ENCODE measurements at regions not wholly inside any gene's neighbourhood (a gene's known extent, or its start where the extent isn't known, plus 50 kb on each side); places are given as distances from the start of the nearest gene placed in this dataset.

DNA sequence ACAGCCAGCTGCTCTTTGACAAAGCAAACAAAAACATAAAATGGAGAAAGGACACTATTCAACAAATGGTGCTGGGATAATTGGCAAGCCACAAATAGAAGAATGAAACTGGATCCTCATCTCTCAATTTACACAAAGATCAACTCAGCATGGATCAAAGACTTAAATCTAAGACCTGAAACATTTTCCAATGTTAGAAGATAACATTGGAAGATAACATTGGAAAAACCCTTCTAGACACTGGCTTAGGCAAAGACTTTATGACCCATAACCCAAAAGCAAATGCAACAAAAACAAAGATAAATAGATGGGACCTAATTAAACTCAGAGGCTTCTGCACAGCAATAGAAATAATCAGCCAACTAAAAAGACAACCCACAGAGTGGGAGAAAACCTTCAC, 425.7 kb upstream of the SEMA3D start:
- H3K4me3 ChIP-seq (ENCODE audit: low read depth in 1 of 3, low read length in 3 of 3): no peak overlapping the region
- peaks cover 0 to 2% (median 0%) of the 10 kb centered on the region in 4 donors for H3K9me3 ChIP-seq (ENCODE audit: control insufficient read depth in 4 of 4, low read length in 3 of 4)
- H3K9ac ChIP-seq (ENCODE audit: low read depth in 1 of 2, low read length in 2 of 2): no peak overlapping the region
- no peaks in the 10 kb centered on the region for H3K36me3 ChIP-seq (ENCODE audit: control insufficient read depth in 4 of 4, insufficient read depth in 3 of 4, low read depth in 1 of 4, low read length in 3 of 4)
- H3K27ac ChIP-seq (ENCODE audit: low read depth in 1 of 2, low read length in 2 of 2): no peak overlapping the region
- TF ChIP-seq HNF4G (IDR thresholded peaks at IDR 0.05): no peak
- TF ChIP-seq, protein P1, sequence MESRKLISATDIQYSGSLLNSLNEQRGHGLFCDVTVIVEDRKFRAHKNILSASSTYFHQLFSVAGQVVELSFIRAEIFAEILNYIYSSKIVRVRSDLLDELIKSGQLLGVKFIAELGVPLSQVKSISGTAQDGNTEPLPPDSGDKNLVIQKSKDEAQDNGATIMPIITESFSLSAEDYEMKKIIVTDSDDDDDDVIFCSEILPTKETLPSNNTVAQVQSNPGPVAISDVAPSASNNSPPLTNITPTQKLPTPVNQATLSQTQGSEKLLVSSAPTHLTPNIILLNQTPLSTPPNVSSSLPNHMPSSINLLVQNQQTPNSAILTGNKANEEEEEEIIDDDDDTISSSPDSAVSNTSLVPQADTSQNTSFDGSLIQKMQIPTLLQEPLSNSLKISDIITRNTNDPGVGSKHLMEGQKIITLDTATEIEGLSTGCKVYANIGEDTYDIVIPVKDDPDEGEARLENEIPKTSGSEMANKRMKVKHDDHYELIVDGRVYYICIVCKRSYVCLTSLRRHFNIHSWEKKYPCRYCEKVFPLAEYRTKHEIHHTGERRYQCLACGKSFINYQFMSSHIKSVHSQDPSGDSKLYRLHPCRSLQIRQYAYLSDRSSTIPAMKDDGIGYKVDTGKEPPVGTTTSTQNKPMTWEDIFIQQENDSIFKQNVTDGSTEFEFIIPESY (IDR thresholded peaks at IDR 0.05): no peak
- no peak for TF ChIP-seq TAF1 (conservative IDR thresholded peaks at IDR 0.05)
- no peak for TF ChIP-seq YY1 (IDR thresholded peaks at IDR 0.05)
- H3K4me1 ChIP-seq (ENCODE audit: control insufficient read depth in 4 of 4, insufficient read depth in 4 of 4, low read length in 3 of 4): no peaks in the 10 kb centered on the region
- no peaks in the 10 kb centered on the region for H3K27me3 ChIP-seq (ENCODE audit: control insufficient read depth in 4 of 4, insufficient read depth in 4 of 4, low read length in 3 of 4)
- no peak for DNase-seq (ENCODE audit: low spot score)

DNA sequence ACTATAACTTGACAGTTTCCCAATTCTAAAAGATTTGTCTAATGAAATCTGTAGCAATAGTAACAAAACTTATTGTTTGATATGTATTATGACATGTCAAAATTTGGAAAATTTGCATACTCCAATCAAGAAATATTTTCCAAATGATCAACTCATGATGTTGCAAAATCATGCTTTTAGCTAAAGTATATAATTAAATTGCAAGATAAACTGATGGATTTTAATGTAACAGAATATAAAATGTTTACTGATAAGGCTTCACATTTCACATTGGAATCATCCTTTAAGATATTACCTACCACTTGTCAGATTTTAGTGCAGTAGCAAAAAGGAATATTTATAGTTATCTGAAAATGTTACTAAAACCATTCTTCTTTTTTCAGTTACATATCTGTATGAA, 421.9 kb upstream of the SEMA3D start:
- Histone ChIP-seq H3K27me3 (ENCODE audit: control insufficient read depth in 4 of 4, insufficient read depth in 4 of 4, low read length in 3 of 4) (peaks cover 0 to 1% (median 0%) of the 10 kb centered on the region in 4 donors), H3K9me3 (ENCODE audit: control insufficient read depth in 4 of 4, low read length in 3 of 4) (no peaks in the 10 kb centered on the region), H3K4me1 (ENCODE audit: control insufficient read depth in 4 of 4, insufficient read depth in 4 of 4, low read length in 3 of 4) (no peaks in the 10 kb centered on the region), H3K36me3 (ENCODE audit: control insufficient read depth in 4 of 4, insufficient read depth in 3 of 4, low read depth in 1 of 4, low read length in 3 of 4) (no peaks in the 10 kb centered on the region), H3K9ac (ENCODE audit: low read depth in 1 of 2, low read length in 2 of 2) (no peak overlapping the region), H3K4me3 (ENCODE audit: low read depth in 1 of 3, low read length in 3 of 3) (no peak overlapping the region), H3K27ac (ENCODE audit: low read depth in 1 of 2, low read length in 2 of 2) (no peak overlapping the region)
- no peak for TF ChIP-seq NR2F2 (IDR thresholded peaks at IDR 0.05)
- TF ChIP-seq, protein P2, sequence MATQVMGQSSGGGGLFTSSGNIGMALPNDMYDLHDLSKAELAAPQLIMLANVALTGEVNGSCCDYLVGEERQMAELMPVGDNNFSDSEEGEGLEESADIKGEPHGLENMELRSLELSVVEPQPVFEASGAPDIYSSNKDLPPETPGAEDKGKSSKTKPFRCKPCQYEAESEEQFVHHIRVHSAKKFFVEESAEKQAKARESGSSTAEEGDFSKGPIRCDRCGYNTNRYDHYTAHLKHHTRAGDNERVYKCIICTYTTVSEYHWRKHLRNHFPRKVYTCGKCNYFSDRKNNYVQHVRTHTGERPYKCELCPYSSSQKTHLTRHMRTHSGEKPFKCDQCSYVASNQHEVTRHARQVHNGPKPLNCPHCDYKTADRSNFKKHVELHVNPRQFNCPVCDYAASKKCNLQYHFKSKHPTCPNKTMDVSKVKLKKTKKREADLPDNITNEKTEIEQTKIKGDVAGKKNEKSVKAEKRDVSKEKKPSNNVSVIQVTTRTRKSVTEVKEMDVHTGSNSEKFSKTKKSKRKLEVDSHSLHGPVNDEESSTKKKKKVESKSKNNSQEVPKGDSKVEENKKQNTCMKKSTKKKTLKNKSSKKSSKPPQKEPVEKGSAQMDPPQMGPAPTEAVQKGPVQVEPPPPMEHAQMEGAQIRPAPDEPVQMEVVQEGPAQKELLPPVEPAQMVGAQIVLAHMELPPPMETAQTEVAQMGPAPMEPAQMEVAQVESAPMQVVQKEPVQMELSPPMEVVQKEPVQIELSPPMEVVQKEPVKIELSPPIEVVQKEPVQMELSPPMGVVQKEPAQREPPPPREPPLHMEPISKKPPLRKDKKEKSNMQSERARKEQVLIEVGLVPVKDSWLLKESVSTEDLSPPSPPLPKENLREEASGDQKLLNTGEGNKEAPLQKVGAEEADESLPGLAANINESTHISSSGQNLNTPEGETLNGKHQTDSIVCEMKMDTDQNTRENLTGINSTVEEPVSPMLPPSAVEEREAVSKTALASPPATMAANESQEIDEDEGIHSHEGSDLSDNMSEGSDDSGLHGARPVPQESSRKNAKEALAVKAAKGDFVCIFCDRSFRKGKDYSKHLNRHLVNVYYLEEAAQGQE (IDR thresholded peaks at IDR 0.05): no peak
- TF ChIP-seq, protein P3, sequence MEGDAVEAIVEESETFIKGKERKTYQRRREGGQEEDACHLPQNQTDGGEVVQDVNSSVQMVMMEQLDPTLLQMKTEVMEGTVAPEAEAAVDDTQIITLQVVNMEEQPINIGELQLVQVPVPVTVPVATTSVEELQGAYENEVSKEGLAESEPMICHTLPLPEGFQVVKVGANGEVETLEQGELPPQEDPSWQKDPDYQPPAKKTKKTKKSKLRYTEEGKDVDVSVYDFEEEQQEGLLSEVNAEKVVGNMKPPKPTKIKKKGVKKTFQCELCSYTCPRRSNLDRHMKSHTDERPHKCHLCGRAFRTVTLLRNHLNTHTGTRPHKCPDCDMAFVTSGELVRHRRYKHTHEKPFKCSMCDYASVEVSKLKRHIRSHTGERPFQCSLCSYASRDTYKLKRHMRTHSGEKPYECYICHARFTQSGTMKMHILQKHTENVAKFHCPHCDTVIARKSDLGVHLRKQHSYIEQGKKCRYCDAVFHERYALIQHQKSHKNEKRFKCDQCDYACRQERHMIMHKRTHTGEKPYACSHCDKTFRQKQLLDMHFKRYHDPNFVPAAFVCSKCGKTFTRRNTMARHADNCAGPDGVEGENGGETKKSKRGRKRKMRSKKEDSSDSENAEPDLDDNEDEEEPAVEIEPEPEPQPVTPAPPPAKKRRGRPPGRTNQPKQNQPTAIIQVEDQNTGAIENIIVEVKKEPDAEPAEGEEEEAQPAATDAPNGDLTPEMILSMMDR (IDR thresholded peaks at IDR 0.05; ENCODE audit: low read depth, low read length, missing input control): no peak
- TF ChIP-seq, protein P1 (IDR thresholded peaks at IDR 0.05): no peak
- TF ChIP-seq EGR1 (IDR thresholded peaks at IDR 0.05; ENCODE audit: low read depth in 2 of 2): no peak
- TF ChIP-seq, protein P4, sequence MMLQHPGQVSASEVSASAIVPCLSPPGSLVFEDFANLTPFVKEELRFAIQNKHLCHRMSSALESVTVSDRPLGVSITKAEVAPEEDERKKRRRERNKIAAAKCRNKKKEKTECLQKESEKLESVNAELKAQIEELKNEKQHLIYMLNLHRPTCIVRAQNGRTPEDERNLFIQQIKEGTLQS (IDR thresholded peaks at IDR 0.05): no peak
- TF ChIP-seq FOXA1 (IDR thresholded peaks at IDR 0.05): no peak
- no peak for TF ChIP-seq JUND (IDR thresholded peaks at IDR 0.05)
- no peak for TF ChIP-seq SP1 (IDR thresholded peaks at IDR 0.05)
- no peak for TF ChIP-seq TAF1 (conservative IDR thresholded peaks at IDR 0.05)
- TF ChIP-seq, protein P5, sequence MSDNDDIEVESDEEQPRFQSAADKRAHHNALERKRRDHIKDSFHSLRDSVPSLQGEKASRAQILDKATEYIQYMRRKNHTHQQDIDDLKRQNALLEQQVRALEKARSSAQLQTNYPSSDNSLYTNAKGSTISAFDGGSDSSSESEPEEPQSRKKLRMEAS (IDR thresholded peaks at IDR 0.05): no peak
- no peak for TF ChIP-seq HNF4G (IDR thresholded peaks at IDR 0.05)
- TF ChIP-seq HNF4A (conservative IDR thresholded peaks at IDR 0.05): no peak
- TF ChIP-seq YY1 (IDR thresholded peaks at IDR 0.05): no peak
- TF ChIP-seq RAD21 (IDR thresholded peaks at IDR 0.05): no peak
- DNase-seq (ENCODE audit: low spot score): no peak

Data from liver (tissue), 7 donors.